Activated CD8-positive, alpha-beta memory T cell treated with anti-CD3 and anti-CD28 coated beads for 4 hours (primary cell): ENCODE measurements at regions not wholly inside any gene's neighbourhood (a gene's known extent, or its start where the extent isn't known, plus 50 kb on each side); places are given as distances from the start of the nearest gene placed in this dataset.
"Not testable (repeated sequence)": the region's sequence is repeated elsewhere in the genome, so short reads cannot be mapped to it uniquely, and the experiment has no call there.

Experiments
- DNase-seq, 2 donors: peaks; one replicate each; pipeline ENCODE4 v3.0.0-alpha.2; 2020; ENCODE audit warnings: low read depth in 2 of 2

DNA sequence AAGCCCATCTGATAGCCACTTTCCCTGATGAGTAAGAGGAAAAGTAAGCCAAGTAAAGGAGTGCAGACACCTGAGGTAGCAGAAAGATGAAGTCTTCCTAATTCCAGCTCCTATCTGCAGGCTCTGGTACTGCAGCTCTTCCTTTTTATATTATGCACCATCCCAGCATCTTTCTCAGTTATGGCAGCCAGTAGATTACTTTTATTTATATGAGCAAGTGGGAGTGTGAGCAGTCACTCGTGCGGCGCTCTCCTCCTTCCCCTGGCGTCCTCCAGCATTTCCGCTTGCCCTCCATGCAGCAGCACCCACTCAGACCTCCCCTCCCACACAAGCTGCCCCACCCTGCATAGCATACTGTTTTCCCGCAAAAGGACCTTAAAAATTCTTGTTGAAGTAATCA is 465.9 kb upstream of the DPPA4 start:
- no peak for DNase-seq

DNA sequence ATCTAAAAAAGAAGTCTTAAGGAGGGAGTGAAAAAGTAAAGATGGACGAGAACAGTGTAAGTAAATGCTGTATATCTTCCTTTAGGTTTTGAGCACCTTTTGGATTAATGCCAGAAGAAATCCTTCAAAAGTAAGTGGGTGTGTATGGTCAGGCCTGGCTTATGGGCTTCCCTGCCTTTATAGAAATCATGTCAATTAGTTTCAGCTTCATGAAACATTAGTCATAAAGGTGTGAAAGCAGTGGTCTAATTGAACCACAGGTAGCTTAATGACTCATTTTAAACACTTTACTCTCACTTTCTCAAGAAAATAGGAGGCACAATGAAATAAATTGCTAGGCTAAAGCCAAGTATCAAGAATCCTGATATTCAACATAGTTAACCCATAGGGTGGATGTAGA is 467.4 kb upstream of the DPPA4 start:
- no peak for DNase-seq

DNA sequence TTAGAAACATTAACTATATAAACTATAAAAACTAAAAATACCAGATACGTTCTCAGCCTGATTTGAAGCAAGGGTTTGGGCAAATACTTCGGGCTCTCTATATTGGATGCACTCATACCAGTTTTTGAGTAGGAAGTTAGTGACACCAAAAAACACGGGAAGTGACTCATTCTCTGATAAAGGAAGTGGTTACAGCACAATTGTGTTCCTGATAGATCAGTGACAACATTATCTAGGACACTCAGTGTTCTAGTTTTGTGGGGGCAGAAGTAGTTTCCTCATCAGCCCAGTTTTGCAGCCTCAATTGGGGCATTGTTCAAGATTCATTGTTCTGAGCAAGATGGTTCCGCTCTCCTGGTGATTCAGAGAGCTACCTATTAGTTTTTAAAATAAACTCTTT is 469.6 kb upstream of the DPPA4 start:
- peak; percentile 11 to 12 for DNase-seq

DNA sequence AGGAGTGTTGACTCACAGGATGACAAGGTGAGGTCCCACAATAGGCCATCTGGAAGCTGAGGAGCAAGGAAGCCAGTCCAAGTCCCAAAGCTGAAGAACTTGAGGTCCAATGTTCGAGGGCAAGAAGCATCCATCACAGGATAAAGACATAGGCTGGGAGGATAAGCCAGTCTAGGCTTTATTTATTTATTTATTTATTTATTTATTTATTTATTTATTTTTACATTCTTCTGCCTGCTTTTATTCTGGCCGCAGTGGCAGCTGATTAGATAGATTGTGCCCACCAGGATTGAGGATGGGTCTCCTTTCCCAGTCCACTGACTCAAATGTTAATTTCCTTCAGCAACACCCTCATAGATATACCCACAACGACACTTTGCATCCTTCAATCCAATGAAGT is 472.2 kb upstream of the DPPA4 start:
- no peak for DNase-seq

DNA sequence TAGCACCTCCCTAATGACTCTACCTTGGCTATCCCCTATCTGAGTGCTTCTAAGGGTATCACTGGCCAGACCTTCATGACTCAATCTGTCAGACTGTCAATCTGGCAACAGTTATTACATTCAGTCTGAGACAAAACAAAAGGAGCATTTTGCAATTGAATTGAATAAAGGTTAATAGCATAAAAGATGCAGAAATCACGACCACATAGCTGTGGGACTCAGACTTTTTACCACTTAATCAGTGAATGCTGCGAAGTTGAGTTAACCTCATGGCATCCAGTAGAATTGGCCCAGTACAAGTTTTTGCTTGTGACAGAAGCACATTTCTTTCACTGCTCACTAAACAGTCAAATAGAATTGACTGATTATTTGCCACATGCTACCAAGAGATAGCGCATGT is 480.7 kb upstream of the DPPA4 start:
- no peak for DNase-seq

DNA sequence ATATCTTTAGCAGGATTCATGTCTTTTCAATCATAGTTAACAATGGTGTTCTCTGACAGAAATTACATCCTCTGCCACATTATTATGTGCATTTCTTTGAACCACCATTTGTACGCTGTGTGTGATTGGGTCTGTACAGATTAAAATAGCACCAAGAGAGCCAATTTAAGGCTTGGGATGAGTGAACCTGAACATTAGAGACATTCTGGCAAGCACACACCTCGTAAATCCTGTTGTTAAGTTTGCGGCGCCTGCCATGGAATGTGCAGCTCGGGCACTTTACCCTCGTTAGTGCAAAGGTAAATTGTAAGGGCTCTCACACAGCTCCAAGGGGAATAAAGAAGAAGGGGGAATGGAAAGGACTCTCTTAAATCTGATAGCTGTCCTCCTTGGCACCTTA is 482.4 kb upstream of the DPPA4 start:
- no peak for DNase-seq

DNA sequence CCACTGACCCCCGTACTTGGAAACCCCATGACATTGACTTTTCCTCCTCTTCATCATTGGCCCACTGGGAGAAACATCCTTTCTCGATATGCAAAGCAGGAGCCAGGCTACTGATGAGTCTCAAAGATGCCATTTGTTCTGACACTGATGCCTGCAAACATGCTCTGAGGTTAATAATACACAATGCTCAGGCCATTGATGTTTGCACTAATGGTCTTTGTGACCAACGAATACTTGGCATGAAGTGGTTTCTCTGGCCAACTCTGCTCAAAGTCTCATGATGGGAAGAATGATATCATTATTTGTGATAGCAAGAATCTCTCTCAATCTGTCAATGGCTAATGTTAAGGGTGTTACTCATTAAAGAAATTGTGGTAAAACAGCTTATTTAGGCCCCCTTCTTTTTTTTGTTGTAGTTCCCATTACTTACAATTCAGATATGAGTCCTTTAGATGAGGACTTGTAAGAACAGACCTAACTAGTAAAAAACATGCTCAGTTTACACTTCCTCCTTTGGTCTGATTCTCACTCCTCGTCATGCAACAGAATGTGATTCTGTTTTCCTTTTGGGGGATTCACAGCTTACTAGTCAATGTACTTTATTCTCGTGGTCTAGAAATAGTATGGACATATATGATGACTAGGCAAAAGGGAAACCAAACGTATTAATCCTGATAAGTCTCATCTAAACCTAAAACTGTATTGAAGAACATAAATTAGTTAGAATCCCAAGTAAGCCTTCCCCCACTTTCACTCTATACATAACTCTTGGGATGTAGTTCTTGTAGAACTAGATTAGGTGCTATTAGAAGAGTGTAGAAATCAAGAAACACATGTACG is 488.8 kb upstream of the DPPA4 start:
- DNase-seq: no peak

DNA sequence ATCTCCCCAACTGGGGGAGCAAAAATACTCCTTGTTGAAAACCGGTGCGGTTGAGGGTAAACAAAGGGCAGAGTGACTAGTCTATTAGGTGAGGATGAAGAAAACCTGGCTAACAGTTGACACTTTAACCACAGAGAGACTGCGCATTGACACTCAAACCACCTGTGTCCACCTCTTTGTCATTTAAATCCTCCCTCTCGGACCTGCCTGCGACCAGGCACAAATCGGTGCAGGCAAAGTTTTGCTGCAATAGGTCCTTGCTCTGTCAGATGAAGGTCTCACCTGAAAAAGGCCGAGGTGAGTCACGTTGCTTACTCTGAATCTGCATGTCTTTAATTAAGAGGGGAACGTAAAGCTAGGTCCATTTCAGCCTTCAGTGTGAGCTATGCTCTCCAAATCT is 494.1 kb upstream of the DPPA4 start:
- no peak for DNase-seq

DNA sequence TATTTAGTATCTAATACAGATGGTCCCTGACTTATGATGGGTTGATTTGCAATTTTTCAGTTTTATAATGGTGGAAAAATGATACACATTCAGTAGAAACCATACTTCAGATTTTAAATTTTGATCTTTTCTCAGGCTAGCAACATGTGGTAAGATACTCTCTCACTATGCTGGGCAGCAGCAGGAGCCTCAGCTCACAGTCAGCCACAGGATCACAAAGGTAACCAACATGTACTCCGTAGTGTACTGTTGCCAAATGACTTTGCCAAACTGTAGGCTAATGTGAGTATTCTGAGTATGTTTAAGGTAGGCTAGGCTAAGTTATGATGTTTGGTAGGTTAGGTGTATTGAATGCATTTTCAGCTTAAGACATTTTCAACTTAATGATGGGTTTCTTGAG is 498.6 kb upstream of the DPPA4 start:
- DNase-seq: no peak

DNA sequence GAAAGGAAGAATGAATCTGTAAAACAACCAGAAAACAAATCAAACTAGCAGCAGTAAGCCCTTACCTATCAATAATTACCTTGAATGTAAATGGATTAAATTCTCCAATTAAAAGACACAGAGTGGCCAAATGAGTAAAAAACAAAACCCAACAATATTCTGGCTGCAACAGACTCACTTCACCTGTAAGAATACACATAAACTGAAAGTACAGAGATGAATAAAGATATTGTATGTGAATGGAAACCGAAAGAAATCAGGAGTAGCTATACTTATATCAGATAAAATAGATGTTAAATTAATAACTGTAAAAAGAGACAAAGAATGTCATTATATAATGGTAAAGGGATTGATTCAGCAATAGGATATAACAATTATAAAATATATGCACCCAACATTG is 514.5 kb upstream of the DPPA4 start:
- DNase-seq: no peak

DNA sequence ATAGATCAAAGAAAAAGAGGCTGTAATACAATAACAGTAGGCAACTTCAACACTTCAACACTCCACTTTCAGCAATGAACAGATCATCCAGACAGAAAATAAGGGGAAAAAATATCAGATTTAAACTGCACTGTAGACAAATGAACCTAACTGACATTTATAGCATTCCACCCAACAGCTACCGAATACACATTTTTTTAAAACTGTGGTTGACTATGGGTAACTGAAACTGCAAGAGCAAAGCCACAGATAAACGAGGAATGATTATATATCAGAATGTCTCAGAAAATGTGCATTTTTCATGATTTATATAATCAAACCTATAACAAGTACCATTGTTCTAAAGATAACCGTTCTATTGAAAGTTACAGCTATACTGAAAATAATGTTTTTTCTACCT is 514.9 kb upstream of the DPPA4 start:
- DNase-seq: no peak

DNA sequence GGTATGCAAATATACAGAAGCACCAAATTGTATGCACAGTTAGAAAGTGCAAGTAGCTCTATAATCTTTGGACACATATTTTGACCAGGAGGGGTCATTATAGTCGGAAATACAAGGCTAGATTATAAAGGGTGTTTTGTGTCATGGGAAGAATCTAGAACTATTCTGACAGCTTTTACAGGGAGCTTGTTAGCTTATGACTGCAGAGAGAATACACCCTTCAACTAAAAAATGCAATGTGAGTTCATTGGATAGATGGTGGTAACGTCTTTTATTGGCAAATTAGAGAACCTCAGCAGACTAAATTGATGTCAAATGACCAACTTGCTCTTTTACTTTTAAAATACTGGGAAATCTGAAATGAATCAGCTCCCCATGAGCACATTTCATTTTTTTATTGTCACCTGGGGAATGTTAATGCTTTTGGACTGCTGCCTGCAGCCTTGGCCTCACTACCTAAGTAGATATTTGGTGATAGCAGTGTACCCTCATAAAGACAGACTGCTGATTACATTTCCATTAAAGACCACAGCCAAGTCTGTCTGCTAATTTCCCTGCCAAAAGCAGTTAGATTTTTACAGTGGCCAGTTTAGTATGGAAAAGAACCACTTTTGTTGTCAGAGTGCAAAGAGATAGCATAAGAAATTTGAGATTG is 515.9 kb upstream of the DPPA4 start:
- DNase-seq: no peak

DNA sequence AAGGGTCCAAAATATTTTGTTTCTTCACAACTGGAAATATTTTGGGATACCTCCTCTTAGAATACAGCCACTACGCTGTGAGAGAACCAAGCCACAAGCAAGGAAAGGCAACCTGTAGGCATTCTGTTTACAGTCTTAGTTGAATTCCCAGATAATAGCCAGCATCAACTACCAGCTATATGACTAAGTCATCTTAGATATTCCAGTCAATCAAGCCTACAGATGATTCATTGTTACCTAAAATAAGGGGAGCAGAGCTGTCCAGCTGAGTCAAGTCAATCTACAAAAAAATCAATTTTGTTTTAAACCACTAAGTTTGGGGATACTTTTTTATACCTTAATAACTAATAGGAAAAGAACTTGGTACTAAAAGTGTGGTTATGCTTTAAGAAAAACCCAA is 526.4 kb upstream of the DPPA4 start:
- DNase-seq: no peak

DNA sequence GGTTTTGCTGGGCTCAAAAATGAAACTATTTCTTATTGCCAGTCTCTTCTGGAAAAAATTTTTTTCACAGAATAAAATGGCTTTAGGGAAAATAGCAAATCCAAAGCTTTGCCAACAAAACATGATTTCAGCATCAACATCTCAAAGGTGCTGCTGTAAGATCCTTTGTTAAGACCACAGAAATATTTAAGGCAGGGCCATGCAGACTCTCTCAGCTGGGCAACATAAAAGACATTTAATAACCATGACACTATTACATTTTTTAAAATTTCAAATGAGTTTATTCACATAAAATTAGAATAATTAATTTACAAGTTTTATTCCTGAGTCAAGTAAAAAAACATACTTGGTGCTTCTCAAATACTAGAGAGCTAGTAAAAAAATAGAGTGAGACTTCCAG is 527.1 kb upstream of the DPPA4 start:
- DNase-seq: no peak

DNA sequence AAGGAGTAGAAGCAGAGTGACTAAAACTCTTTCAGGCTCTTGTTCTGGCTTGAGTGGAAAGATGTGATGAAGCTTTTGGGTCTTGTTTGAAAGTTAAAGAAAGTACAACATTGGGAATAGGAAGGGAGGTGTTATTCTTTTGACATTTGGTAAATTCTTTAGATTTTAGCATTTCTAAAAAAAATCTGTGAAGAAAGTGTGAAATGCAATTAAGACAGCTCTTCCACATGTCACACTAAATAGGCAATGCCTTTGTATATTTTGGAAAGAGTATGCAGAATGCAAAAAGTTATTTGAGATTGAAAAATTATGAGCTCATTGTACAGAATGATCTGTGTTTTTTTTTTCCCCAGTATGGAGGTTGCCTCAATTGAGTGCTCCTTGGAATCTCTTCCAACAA is 532.2 kb upstream of the DPPA4 start:
- no peak for DNase-seq

DNA sequence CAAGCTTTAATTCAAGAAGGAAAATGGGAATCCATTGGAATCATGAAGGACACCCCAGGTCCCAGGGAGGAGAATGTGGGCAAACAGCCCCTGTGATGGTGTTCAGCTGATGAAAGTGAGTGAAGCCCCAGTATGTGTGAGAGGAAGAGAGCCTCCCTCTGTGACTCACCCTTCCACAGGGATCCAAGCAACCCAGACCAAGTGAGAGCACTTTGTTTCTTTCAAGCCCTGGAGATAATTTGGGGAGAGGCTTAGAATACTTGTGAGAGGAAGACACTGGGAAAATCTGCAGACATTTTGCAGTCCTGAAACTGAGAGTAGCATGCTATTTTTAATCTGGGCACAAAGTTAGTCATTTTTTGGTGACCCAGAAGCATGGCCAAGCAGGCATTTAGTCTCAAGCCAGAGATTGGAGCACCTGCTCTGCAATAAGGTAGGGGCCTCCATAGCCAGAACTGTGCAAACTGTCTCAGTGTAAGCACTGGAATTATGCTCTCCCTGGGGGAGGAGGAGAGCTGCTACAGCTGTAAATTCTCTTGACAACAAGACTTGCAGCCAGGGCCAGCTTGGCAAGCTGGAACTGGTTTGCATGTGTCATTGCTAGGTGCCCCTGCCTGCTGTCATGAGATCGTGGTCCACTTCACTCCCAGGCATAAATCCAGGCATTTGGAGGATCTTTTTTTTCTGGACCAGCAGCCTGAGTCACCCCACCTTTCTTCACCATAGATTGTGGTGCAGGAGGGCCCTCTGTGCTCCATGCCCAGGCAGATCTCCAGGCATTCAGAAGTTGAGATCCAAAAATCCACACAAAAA is 537.8 kb upstream of the DPPA4 start:
- no peak for DNase-seq

DNA sequence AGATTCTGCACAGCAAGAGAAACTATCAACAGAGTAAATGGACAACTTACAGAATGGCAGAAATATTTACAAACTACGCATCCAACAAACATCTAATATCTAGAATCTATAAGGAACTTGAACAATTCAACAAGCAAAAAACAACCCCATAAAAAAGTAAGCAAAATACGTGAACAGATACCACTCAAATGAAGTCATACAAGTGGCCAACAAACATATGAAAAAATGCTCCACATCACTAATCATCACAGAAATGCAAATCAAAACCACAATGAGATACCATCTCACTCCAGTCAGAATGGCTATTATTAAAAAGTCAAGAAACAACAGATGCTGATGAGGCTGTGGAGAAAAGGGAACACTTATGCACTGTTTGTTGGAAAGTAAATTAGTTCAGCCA is 540.3 kb upstream of the DPPA4 start:
- not testable (repeated sequence) for DNase-seq

DNA sequence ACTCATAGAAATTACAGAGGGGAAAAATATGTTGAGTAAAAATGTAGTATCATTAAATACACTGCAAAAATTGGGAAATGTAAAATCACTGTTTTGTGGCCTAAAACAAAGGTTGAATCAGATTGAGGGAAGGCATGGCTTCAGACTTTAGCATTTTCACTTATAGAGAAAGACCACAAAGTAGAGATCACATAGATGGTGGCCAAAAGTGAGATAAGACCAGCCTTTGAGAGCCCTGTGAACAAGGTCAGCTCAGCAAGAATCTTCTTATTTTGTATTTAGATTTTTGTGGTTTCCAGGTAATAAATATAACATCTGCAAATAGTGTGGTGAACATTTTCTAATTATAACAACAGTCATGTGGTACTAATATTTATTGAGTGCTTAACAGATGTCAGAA is 544.8 kb upstream of the DPPA4 start:
- DNase-seq: no peak

DNA sequence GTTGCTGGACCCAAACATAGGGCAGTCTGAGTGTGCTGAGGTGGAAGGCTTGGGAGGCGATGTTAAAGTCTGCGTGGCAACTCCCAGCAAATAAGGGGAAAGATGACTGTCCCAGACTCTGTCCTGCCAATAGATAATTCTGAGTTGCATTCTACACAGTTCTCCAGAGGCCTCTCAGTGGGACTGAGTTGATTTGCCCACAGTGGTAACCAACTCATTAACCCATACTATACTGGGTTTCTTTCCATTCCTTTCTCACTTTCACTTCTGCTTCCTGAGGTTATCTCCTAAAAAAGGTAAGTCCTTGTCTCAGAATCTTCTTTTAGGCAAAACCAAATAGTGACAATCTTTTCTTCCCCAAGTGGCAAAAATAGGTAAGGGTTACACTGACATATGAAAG is 549.9 kb upstream of the DPPA4 start:
- no peak for DNase-seq

DNA sequence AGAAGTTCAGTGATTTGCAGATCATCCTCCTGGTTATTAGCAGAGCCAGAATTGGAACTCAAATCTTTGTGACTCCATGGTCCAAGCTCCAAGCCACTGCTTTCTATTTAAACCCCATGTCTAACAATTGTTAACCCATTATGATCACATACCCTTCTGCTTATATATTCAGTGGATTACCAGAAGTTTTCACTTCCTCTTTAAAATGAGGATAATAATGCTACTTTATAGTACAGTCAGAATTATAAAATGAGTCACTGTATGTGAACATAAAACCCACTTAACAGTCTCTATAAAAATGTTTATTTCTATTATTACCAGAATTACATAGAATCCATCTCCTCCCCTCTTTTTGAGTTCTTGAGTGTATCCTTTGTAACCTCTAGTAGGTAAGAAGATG is 550.7 kb upstream of the DPPA4 start:
- no peak for DNase-seq

DNA sequence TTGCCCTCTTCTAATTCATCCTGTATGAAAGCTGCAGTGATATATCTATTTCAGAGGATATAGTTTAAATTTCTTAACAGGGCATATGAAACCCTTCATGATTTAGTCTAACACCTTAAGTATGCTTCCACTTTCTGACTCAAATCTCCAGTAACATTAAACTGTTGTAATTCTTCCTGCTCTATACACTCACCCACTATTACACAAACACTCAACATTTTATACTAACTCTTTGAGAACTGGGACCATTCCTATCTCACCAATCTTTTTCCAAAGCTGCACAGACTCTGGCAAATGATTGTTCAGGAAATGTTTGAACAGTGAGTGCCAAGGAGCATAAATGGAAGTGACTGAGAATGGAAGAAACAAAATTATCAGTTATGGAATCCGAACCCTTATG is 560.4 kb upstream of the DPPA4 start:
- DNase-seq: no peak

DNA sequence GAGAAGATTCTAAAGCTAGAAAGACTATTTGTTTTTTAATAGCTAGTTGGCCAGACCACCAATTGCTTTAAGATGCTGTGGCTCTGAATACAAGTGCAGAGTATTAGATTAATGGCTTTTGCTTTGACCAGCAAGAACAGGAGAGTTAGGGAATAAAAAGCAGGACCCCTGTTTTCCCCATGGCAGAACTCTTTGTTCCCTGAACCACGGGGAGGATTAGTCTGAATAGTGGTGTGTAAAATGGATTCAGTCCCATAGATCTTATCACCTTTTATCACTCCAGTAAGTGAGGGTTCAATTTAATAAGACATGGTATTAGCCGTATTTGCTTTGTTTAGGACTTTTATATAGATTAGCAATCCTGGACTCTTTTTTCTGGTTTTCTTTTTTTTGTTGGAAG is 562.6 kb upstream of the DPPA4 start:
- DNase-seq: no peak

DNA sequence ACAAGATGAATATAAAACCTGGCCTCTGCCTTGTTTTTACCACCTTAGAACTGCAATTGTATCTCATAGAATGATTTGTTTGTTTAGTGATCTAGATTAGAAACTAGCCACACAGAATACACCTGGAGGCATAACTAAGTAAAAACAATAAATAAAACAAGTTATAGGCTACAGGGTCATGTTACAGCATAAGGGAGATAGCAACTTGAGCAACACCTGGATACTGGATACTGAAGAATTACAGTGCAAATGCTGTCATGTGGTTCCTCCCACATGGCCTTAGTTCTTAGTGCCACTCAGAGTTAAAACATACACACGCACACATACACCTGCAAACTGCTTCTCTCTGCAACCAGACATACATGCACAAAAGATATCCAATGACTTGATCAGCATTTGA is 563.4 kb upstream of the DPPA4 start:
- no peak for DNase-seq
